ENCODE measurements at regions not wholly inside any gene's neighbourhood (a gene's known extent, or its start where the extent isn't known, plus 50 kb on each side); places are given as distances from the start of the nearest gene placed in this dataset.
"Not testable (repeated sequence)": the region's sequence is repeated elsewhere in the genome, so short reads cannot be mapped to it uniquely, and the experiment has no call there.

- DNase-seq: no peak
Measured at GRCh38 chr5:67978171-67978570, 237.4 kb upstream of the PIK3R1 start.

GRCh38 chr5:67976891-67977601 is 238.5 kb upstream of the PIK3R1 start:
- no peak for DNase-seq

DNA sequence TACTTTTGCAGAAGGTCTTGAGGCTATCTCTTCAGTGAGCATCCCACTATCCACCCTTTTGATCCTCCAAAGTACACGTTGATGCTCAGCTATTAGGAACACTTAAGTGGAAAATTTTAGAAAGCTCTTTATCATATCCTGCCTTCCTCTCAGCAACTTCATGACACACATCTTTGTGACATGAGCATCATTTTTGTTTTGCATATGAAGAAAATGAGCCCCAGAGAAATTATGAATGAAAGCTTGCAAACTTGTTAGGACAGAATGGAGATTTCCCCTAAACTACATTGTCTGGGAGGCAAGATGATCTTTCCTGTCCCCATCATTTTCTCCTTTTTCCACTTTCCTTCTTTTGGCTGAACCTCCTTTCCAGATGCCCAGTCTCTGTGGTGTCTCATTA is 239.4 kb upstream of the PIK3R1 start:
- no peak for DNase-seq

DNA sequence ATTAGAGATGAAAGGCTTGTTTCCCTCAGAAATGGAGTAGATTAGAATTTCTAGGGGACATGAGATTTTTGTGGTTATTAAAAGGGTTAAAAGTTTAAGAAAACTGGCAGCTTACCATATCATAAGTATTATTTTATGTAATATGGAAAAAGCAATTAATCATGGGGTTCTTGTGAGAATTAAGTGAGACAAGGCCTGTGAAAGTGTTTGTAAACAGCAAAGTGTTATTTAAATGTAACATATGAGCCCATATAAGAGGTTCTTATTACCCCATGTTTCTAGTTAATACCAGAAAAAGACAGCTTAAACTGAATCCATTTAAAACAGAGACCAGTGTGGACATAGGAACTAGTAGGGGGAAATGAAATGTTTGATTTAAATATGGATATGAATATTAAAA is 241.1 kb upstream of the PIK3R1 start:
- DNase-seq: no peak

- DNase-seq: no peak
Measured at GRCh38 chr5:67974054-67974453, 241.5 kb upstream of the PIK3R1 start.

DNA sequence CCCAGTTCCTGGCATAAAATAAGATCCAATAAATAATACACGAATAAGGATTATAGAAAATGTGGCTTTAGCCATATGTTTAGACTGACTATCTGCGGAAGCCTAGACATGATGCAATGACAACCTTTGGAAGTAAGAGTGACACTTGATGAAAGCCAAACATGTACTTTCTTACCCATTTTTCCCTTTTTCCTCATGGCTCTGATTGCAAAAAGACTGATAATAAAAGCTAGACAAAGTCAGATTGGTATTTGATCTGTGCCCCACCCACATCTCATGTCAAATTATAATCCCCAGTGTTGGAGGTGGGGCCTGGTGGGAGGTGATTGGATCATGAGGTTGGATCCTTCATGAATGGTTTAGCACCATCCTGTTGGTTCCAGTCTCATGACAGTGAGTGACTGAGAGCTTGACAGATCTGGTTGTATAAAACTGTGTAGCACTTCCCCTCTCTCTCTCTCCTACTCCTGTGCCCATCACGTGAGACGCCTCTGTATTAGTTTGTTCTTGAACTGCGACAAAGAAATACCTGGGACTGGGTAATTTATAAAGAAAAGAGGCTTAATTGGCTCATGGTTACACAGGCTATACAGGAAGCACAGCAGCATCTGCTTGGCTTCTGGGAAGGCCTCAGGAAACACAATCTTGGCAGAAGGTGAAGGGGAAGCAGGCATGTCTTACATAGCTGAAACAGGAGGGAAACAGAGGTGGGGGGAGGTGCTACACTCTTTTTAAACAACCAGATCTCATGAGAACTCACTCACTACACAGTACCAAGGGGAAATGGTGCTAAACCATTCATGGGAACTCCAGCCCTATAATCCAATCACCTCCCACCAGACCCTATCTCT is 243.4 kb upstream of the PIK3R1 start:
- no peak for DNase-seq

GRCh38 chr5:67971223-67971830 is 244.2 kb upstream of the PIK3R1 start:
- DNase-seq: no peak

DNA sequence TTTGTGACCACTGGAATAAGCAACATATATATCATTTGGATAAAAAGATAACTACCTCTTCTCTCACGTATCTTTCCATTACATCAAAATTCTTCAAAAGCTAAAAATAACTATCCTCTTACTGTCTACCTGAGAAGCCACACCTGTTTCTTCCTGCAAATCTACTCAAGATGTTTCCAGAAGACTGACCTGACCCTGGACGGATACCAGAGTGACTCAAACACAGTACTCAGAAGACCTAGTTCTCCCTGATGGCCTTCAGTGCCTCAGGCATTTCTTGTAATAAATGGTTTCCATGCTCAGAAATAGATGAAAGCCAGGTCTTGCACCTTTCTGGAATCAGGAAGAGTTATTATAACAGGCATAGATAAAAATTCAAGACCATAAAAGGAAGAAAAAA is 245.9 kb upstream of the PIK3R1 start:
- DNase-seq: no peak

- no peak for DNase-seq
Measured at GRCh38 chr5:67969176-67969575, 246.4 kb upstream of the PIK3R1 start.

GRCh38 chr5:67966712-67967111 is 248.8 kb upstream of the PIK3R1 start:
- no peak for DNase-seq

DNA sequence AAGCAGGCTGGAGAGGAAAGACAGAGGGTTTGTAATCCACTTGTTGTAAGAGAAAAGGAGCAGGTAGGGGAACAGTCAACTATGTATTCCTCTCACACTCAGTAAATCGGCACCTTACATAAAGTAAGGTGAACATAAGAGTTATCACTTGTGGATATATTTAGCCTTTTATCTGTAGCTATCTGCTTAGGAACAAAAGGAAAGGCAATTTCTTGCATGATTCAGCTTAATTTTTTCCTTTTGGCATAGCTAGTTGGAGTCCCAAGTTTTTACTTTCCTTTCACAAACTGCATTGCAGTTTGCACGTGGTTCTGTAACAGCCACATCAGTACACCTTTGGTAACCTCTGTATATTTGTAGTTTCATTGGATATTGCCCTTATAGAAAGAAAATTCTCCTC is 250.9 kb upstream of the PIK3R1 start:
- DNase-seq: no peak

DNA sequence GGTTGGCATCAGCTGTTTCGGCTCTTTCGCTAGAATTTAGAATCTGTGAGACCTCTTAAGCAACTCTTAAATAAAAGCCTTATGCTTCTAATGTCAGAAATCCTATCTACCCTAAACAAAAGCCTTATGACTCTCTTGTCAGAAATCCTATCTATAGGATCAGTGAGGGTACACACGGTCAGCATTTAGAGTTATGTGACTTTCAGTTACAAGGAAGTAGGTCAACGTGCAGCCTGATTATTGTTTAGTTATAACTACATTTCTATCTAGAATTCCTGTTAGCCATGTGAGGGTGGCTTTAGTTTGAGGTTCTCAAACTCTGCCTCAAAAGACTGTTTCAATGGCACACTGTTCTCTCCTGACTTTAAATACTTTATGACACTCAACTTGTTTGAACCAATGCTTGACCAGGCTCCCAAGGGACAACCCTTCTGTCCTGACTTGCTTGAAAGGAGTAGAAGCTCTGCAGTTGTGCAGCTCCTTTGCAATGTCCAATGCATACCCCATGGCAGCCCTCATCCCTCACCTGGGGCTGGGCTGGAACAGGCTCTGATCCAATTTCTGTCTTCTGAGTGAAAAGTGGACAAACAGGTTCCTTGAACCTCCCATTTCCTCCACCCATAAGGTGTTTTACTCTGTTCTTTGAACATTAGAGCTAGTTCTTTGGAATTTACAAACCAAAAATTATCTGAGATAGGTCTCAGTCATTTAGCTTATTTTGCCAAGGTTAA is 251.6 kb upstream of the PIK3R1 start:
- no peak for DNase-seq

DNA sequence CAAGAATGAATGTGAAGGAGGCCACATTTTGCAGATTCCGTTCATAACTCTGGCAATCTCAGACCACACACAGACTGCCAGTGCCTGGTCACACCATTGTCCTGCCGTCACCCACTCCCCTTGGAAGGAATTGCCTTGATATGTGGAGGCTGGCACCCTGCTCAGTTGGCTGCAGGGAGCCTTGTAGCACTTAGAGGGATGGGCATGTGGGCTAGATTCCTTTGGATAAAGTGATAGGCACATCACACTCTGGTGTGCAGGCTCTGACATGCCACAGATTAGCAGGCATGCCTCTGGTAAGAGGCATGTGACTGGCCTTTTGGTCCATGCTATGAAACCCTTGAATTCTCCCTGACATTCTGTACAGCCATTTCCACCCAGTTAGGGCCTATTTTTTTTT is 254.6 kb upstream of the PIK3R1 start:
- DNase-seq: no peak

GRCh38 chr5:67957374-67957773 is 258.2 kb upstream of the PIK3R1 start:
- DNase-seq: no peak

GRCh38 chr5:67954351-67954750 is 261.2 kb upstream of the PIK3R1 start:
- no peak for DNase-seq

DNA sequence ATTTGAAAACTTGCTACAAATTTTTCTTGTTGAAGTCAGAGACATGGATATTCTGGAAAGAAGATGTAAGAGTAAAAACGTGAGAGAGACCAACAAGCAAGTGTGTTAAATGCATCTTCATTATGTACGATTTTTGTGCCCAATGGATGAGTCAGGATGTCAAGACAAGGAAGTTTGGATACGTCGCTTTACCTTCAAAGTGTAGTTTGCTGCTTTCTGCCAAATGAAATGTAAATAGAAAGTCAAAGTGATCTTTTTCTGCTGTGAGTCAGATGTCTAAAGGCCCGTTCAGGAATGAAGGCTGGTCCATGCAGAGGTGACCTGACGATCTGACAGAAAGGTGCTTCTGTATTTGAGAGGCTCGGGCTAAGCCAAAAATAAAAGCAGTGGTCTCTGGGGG is 273.1 kb upstream of the PIK3R1 start:
- no peak for DNase-seq

DNA sequence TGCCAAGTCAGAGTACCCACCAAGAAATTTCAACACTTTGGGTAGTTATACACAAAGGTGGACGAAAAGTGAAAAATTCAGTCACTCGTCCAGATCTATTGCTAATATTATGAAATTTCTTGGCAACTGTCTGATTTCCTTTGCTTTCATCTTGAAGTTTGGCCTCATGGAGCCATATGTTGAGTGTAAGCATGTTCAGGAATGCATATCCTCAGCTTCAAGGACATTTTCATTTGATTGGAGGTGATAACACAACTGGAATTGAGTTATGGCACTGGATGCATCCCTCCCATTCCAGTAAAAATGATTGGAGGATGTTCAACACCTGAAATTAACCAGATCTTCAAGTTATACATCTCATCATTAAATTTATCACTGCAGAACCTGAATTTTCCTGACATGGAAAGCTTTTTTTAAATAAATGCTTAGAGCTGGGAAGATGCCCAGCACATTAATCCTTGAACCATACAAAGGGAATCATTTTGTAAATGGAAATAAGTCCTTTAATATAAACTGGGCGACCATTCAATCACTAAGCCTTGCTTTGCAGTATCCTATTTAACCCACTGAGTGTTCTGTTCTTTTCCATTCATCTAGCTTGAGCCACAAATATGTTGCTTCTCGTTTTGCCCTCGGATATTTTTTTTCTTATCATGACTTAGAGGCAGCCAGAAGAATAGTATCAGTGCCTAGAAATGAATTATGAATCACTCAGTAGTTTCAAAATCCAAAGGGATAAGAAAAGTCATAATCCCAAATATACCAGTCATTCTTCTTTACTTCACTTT is 273.7 kb upstream of the PIK3R1 start:
- DNase-seq: no peak

- no peak for DNase-seq
Measured at GRCh38 chr5:67935908-67936566, 279.5 kb upstream of the PIK3R1 start.

- no peak for DNase-seq
Measured at GRCh38 chr5:67934976-67935375, 280.6 kb upstream of the PIK3R1 start.

DNA sequence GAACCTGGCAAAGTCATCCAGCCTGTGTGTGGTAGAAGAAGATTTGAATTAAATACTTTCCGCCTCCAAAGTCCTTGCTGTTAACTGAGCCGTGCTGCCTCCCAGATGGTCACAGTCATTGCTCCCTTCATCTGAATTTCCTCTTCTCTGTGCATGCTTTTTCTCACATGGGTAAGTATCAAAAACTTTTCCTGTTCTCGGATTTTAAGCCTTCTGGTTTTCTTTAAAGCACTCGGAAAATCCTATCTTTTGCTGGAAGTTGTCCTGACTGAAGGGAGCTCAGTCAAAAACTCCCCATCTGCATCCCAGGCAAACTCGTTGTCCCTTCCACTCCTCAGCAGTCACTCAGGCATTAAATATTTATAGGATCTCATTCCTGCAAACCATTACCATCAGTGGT is 290.0 kb upstream of the PIK3R1 start:
- DNase-seq: no peak

- no peak for DNase-seq
Measured at GRCh38 chr5:67921004-67921601, 294.5 kb upstream of the PIK3R1 start.

- not testable (repeated sequence) for DNase-seq
Measured at GRCh38 chr5:67919532-67919931, 296.0 kb upstream of the PIK3R1 start.
